ENCODE measurements at regions not wholly inside any gene's neighbourhood (a gene's known extent, or its start where the extent isn't known, plus 50 kb on each side); places are given as distances from the start of the nearest gene placed in this dataset.

DNA sequence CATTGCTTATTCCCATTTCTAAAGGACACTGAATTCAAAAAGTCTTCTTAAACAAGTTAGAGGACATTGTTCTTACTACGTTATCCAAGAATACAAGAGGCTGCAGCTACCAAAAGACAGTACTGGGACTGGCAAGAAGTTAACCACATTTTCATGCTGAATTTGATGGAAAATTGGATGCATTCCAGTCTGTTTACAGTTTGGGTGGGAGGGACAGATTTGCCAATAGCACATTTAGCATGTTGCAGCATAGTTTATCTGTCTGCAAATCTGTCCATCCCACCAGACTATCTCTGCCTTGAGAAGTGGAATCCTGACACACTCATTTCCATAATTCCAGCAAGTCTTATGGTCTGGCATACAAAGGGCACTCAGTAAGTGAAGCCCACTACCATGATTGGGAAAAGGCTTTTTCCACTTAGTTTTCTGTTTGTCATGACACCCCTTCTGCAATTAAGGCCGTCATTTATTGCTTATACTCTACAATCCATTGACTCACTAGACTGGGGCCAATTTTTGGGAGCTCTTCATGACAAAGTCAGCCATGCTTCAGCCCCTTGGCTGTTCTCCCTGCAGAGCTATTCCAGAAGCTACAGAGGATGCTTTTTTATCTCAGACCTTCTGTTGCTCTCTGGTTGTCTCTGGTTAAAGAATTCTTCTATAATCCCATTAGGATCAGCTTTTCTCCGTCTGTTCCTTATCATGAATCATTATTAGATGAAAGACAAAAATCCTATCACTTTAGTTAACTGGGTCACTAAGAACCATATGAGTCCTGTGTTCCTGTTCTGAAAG lies 355.8 kb upstream of the PTBP2 start:
- no peak for DNase-seq (ENCODE audit: insufficient read length, low spot score, missing footprints)
- Histone ChIP-seq H2AFZ (ENCODE audit: low read length) (no peak overlapping the region), H3K4me1 (ENCODE audit: insufficient read depth, low read length) (peaks cover 58% of the 10 kb centered on the region), H3K27me3 (ENCODE audit: insufficient read depth, low read length) (no peaks in the 10 kb centered on the region), H4K20me1 (ENCODE audit: insufficient read depth, low read length) (no peaks in the 10 kb centered on the region), H3K79me2 (ENCODE audit: insufficient read depth, low read length) (no peaks in the 10 kb centered on the region), H3K36me3 (ENCODE audit: insufficient read depth, low read length) (no peaks in the 10 kb centered on the region), H3K9me3 (ENCODE audit: low read depth, low read length) (no peaks in the 10 kb centered on the region), H3K27ac (ENCODE audit: low read depth, low read length) (no peak overlapping the region), H3K4me3 (ENCODE audit: insufficient read depth, low read length) (no peak overlapping the region), H3K4me2 (ENCODE audit: insufficient read depth, low read length) (no peak overlapping the region)
- TF ChIP-seq, protein P1, sequence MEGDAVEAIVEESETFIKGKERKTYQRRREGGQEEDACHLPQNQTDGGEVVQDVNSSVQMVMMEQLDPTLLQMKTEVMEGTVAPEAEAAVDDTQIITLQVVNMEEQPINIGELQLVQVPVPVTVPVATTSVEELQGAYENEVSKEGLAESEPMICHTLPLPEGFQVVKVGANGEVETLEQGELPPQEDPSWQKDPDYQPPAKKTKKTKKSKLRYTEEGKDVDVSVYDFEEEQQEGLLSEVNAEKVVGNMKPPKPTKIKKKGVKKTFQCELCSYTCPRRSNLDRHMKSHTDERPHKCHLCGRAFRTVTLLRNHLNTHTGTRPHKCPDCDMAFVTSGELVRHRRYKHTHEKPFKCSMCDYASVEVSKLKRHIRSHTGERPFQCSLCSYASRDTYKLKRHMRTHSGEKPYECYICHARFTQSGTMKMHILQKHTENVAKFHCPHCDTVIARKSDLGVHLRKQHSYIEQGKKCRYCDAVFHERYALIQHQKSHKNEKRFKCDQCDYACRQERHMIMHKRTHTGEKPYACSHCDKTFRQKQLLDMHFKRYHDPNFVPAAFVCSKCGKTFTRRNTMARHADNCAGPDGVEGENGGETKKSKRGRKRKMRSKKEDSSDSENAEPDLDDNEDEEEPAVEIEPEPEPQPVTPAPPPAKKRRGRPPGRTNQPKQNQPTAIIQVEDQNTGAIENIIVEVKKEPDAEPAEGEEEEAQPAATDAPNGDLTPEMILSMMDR (IDR thresholded peaks at IDR 0.05; ENCODE audit: extremely low read depth, low read depth, low read length): no peak

GRCh38 chr1:96366516-96366915 lies 355.1 kb upstream of the PTBP2 start:
- no peak for DNase-seq (ENCODE audit: insufficient read length, low spot score, missing footprints)
- H4K20me1 ChIP-seq (ENCODE audit: insufficient read depth, low read length): no peaks in the 10 kb centered on the region
- H3K79me2 ChIP-seq (ENCODE audit: insufficient read depth, low read length): no peaks in the 10 kb centered on the region
- no peak overlapping the region for H3K27ac ChIP-seq (ENCODE audit: low read depth, low read length)
- no peaks in the 10 kb centered on the region for H3K9me3 ChIP-seq (ENCODE audit: low read depth, low read length)
- no peak overlapping the region for H3K4me3 ChIP-seq (ENCODE audit: insufficient read depth, low read length)
- H3K4me2 ChIP-seq (ENCODE audit: insufficient read depth, low read length): no peak overlapping the region
- TF ChIP-seq, protein P1 (IDR thresholded peaks at IDR 0.05; ENCODE audit: extremely low read depth, low read depth, low read length): no peak
- no peaks in the 10 kb centered on the region for H3K27me3 ChIP-seq (ENCODE audit: insufficient read depth, low read length)
- H2AFZ ChIP-seq (ENCODE audit: low read length): no peak overlapping the region
- H3K4me1 ChIP-seq (ENCODE audit: insufficient read depth, low read length): peaks cover 57% of the 10 kb centered on the region
- no peaks in the 10 kb centered on the region for H3K36me3 ChIP-seq (ENCODE audit: insufficient read depth, low read length)

DNA sequence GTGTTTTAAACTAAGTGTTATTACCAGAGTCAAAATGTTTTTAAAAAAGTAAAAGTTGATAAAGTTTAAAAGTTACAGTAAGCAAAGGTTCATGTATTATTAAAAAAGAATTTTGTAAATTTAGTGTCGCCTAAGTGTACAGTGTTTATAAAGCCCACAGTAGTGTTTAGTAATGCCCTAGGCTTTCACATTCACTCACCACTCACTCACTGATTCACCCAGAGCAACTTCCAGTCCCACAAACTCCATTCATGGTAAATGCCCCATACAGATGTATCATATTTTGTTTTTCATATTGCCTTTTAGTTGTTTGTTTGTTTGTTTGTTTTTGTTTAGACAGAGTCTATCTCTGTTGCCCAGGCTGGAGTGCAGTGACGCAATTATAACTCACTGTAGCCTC lies 353.8 kb upstream of the PTBP2 start:
- Histone ChIP-seq H3K36me3 (ENCODE audit: insufficient read depth, low read length) (no peaks in the 10 kb centered on the region), H3K4me1 (ENCODE audit: insufficient read depth, low read length) (peaks cover 46% of the 10 kb centered on the region), H3K9me3 (ENCODE audit: low read depth, low read length) (no peaks in the 10 kb centered on the region), H3K4me2 (ENCODE audit: insufficient read depth, low read length) (no peak overlapping the region), H3K4me3 (ENCODE audit: insufficient read depth, low read length) (no peak overlapping the region), H4K20me1 (ENCODE audit: insufficient read depth, low read length) (no peaks in the 10 kb centered on the region), H3K79me2 (ENCODE audit: insufficient read depth, low read length) (no peaks in the 10 kb centered on the region), H3K27ac (ENCODE audit: low read depth, low read length) (no peak overlapping the region), H3K27me3 (ENCODE audit: insufficient read depth, low read length) (no peaks in the 10 kb centered on the region), H2AFZ (ENCODE audit: low read length) (no peak overlapping the region)
- DNase-seq (ENCODE audit: insufficient read length, low spot score, missing footprints): no peak
- TF ChIP-seq, protein P1 (IDR thresholded peaks at IDR 0.05; ENCODE audit: extremely low read depth, low read depth, low read length): no peak

DNA sequence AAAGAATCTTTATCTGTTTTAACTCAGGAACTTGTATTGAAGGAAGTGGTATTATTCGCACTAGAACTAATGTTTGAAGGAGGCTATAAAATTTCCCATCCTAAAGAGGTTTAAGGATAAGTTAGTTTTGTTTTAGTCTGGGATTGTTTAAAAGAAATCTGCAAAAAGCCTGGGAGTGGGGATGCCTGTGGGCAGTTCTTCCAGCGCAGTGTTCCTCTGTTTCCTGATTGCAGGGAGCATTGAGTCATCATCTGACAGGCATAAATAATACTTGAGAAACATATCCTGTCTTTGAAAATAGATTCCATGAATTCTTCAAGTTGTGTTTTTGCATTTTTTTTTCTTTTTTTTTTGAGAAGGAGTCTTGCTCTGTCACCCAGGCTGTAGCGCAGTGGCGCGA lies 350.8 kb upstream of the PTBP2 start:
- Histone ChIP-seq H3K27me3 (ENCODE audit: insufficient read depth, low read length) (no peaks in the 10 kb centered on the region), H3K9me3 (ENCODE audit: low read depth, low read length) (no peaks in the 10 kb centered on the region), H4K20me1 (ENCODE audit: insufficient read depth, low read length) (no peaks in the 10 kb centered on the region), H3K4me2 (ENCODE audit: insufficient read depth, low read length) (peak overlapping the region; percentile 32), H3K4me1 (ENCODE audit: insufficient read depth, low read length) (peaks cover 27% of the 10 kb centered on the region), H2AFZ (ENCODE audit: low read length) (no peak overlapping the region), H3K79me2 (ENCODE audit: insufficient read depth, low read length) (no peaks in the 10 kb centered on the region), H3K27ac (ENCODE audit: low read depth, low read length) (peak overlapping the region; percentile 59), H3K4me3 (ENCODE audit: insufficient read depth, low read length) (no peak overlapping the region), H3K36me3 (ENCODE audit: insufficient read depth, low read length) (no peaks in the 10 kb centered on the region)
- peak; percentile 46 for DNase-seq (ENCODE audit: insufficient read length, low spot score, missing footprints)
- TF ChIP-seq, protein P1 (IDR thresholded peaks at IDR 0.05; ENCODE audit: extremely low read depth, low read depth, low read length): no peak
